Endodermal cell (in vitro differentiated cells): ENCODE measurements at regions not wholly inside any gene's neighbourhood (a gene's known extent, or its start where the extent isn't known, plus 50 kb on each side); places are given as distances from the start of the nearest gene placed in this dataset.

ENCODE experiments used
- DNase-seq: peaks from one replicate; pipeline ENCODE4 v3.0.0-alpha.2; 2017
- H3K27ac ChIP-seq: 2 replicates; pipeline ENCODE4 v1.5.1; 2013; ENCODE audit warnings: mild to moderate bottlenecking, low read depth, low read length, moderate library complexity
- H3K27me3 ChIP-seq: 2 replicates; pipeline ENCODE4 v1.6.1; 2013; ENCODE audit warnings: mild to moderate bottlenecking, low read length, moderate library complexity; ENCODE audit not compliant: insufficient read depth, control insufficient read depth, poor library complexity, severe bottlenecking
- H3K36me3 ChIP-seq: 2 replicates; pipeline ENCODE4 v1.7.0; 2013; ENCODE audit warnings: mild to moderate bottlenecking, low read length, moderate library complexity; ENCODE audit not compliant: control insufficient read depth, insufficient read depth
- H3K4me1 ChIP-seq: one replicate; pipeline ENCODE4 v1.7.0; 2013; ENCODE audit warnings: low read length; ENCODE audit not compliant: control insufficient read depth, insufficient read depth
- H3K4me3 ChIP-seq: 2 replicates; pipeline ENCODE4 v1.5.1; 2013; ENCODE audit warnings: mild to moderate bottlenecking, low read length, moderate library complexity
- H3K9ac ChIP-seq: 2 replicates; pipeline ENCODE4 v1.6.1; 2013; ENCODE audit warnings: mild to moderate bottlenecking, low read length, moderate library complexity; ENCODE audit not compliant: poor library complexity, severe bottlenecking; ENCODE audit errors: extremely low read depth
- H3K9me3 ChIP-seq: 2 replicates; pipeline ENCODE4 v1.6.1; 2013; ENCODE audit warnings: mild to moderate bottlenecking, low read length, moderate library complexity; ENCODE audit not compliant: control insufficient read depth
- H3K27ac Mint-ChIP-seq: 2 replicates; pipeline ENCODE4 v1.8.0; 2020; ENCODE audit warnings: mixed read lengths
- H3K27me3 Mint-ChIP-seq: 2 replicates; pipeline ENCODE4 v1.8.0; 2021; ENCODE audit warnings: mild to moderate bottlenecking, mixed read lengths; ENCODE audit not compliant: insufficient read depth
- H3K36me3 Mint-ChIP-seq: 2 replicates; pipeline ENCODE4 v1.8.0; 2020; ENCODE audit warnings: low read depth, mixed read lengths
- H3K4me1 Mint-ChIP-seq: 2 replicates; pipeline ENCODE4 v1.8.0; 2020; ENCODE audit warnings: mixed read lengths
- H3K4me3 Mint-ChIP-seq: 2 replicates; pipeline ENCODE4 v1.8.0; 2020; ENCODE audit warnings: mild to moderate bottlenecking, moderate library complexity, mixed read lengths
- H3K9me3 Mint-ChIP-seq: 2 replicates; pipeline ENCODE4 v1.8.0; 2020; ENCODE audit warnings: mild to moderate bottlenecking, mixed read lengths
- WGBS, 2 experiments: methylation state at CpG; one replicate each; pipeline versions ENCODE4 v1.1.5 to v1.1.7; 2013; ENCODE audit warnings: missing lambda C conversion rate in 2 of 2, mixed read lengths in 1 of 2; ENCODE audit not compliant: insufficient coverage in 1 of 2, insufficient read length in 1 of 2; 5-methylcytosine and 5-hydroxymethylcytosine counted together
- TF ChIP-seq, protein P1 (sequence below): fragments of 200-600 bp; sonication (generic); conservative IDR thresholded peaks from 2 replicates; pipeline ENCODE4 v1.5.0; 2021; ENCODE audit warnings: antibody characterized with exemption, mild to moderate bottlenecking

DNA sequence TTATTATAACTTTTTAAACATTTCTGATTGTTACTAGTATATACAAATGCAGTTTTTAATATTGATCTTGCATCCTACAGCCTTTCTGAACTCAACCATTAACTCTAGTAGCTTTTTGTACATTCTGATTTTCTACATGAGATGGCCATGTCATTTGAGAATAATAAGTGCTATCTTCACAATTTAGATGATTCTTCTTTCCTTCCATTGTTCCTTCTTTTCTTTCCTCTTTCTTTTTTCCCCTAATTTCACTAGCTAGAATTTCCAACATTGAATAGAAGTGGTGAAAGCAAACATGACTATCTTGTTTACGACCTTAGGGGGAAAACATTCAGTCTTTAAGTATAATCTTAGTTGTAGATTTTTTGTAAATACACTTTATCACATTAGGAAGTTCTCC, 128.2 kb upstream of the PRSS16 start:
- Histone ChIP-seq H3K27ac (no peak overlapping the region), H3K9ac (no peak overlapping the region), H3K27me3 (no peaks in the 10 kb centered on the region), H3K36me3 (no peaks in the 10 kb centered on the region), H3K9me3 (peaks cover 6% of the 10 kb centered on the region), H3K4me3 (no peak overlapping the region), H3K4me1 (no peaks in the 10 kb centered on the region)
- no peak for DNase-seq
- WGBS, 2 experiments, result no CpG with 5 or more reads among the region's 1 CpG
- Mint-ChIP-seq H3K27me3 (peaks cover 4% of the 10 kb centered on the region), H3K4me3 (no peak overlapping the region), H3K27ac (no peak overlapping the region), H3K4me1 (peaks cover 4% of the 10 kb centered on the region), H3K9me3 (peaks cover 9% of the 10 kb centered on the region), H3K36me3 (no peaks in the 10 kb centered on the region)
- TF ChIP-seq, protein P1, sequence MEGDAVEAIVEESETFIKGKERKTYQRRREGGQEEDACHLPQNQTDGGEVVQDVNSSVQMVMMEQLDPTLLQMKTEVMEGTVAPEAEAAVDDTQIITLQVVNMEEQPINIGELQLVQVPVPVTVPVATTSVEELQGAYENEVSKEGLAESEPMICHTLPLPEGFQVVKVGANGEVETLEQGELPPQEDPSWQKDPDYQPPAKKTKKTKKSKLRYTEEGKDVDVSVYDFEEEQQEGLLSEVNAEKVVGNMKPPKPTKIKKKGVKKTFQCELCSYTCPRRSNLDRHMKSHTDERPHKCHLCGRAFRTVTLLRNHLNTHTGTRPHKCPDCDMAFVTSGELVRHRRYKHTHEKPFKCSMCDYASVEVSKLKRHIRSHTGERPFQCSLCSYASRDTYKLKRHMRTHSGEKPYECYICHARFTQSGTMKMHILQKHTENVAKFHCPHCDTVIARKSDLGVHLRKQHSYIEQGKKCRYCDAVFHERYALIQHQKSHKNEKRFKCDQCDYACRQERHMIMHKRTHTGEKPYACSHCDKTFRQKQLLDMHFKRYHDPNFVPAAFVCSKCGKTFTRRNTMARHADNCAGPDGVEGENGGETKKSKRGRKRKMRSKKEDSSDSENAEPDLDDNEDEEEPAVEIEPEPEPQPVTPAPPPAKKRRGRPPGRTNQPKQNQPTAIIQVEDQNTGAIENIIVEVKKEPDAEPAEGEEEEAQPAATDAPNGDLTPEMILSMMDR, result no peak

- DNase-seq, result no peak
- Histone ChIP-seq H3K27me3 (no peaks in the 10 kb centered on the region), H3K9me3 (peaks cover 1% of the 10 kb centered on the region), H3K9ac (no peak overlapping the region), H3K4me1 (no peaks in the 10 kb centered on the region), H3K36me3 (no peaks in the 10 kb centered on the region), H3K27ac (no peak overlapping the region), H3K4me3 (no peak overlapping the region)
- Mint-ChIP-seq H3K36me3 (no peaks in the 10 kb centered on the region), H3K4me3 (no peak overlapping the region), H3K27me3 (peaks cover 4% of the 10 kb centered on the region), H3K9me3 (peaks cover 5% of the 10 kb centered on the region), H3K27ac (no peak overlapping the region), H3K4me1 (peaks cover 4% of the 10 kb centered on the region)
- TF ChIP-seq, protein P1, result no peak
- WGBS, 2 experiments, result 86 to 91% methylated on average over 1 to 2 of the region's 2 CpGs
Measured at GRCh38 chr6:27119761-27120160, 127.7 kb upstream of the PRSS16 start.

DNA sequence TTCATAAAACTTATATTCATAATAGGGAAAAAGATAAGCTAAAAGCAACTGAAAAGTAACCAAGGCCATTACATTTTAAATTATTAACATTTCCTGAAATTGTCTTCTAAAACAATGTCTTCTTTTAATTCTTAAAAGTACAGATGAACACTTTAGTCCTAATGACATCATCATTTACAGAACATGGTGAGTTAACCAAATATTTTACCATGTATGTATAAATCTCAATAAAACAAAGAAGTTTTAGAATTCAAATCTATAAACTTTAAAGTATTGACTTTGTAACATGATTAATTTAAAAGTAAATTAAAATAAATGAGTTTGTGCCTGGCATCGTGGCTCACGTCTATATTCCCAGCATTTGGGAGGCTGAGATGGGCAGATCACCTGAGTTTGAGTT, 125.9 kb upstream of the PRSS16 start:
- Histone ChIP-seq H3K27ac (no peak overlapping the region), H3K4me1 (no peaks in the 10 kb centered on the region), H3K4me3 (no peak overlapping the region), H3K9ac (no peak overlapping the region), H3K27me3 (no peaks in the 10 kb centered on the region), H3K9me3 (no peaks in the 10 kb centered on the region), H3K36me3 (no peaks in the 10 kb centered on the region)
- Mint-ChIP-seq H3K9me3 (peaks cover 3% of the 10 kb centered on the region), H3K27ac (no peak overlapping the region), H3K4me3 (no peak overlapping the region), H3K27me3 (peaks cover 4% of the 10 kb centered on the region), H3K4me1 (peaks cover 4% of the 10 kb centered on the region), H3K36me3 (no peaks in the 10 kb centered on the region)
- no peak for DNase-seq
- 94% methylated on average over 2 of the region's 2 CpGs; no CpG with 5 or more reads in 1 of the 2 experiments for WGBS, 2 experiments
- TF ChIP-seq, protein P1, result no peak
